GM18505 (cell line): ENCODE measurements at regions not wholly inside any gene's neighbourhood (a gene's known extent, or its start where the extent isn't known, plus 50 kb on each side); places are given as distances from the start of the nearest gene placed in this dataset.
"Not testable (repeated sequence)": the region's sequence is repeated elsewhere in the genome, so short reads cannot be mapped to it uniquely, and the experiment has no call there.

ENCODE experiments used
- ATAC-seq: cut with Tn5 transposase; IDR thresholded peaks from one replicate; pipeline ENCODE4 v1.9.1; 2021; ENCODE audit not compliant: unreplicated experiment
- POLR2A ChIP-seq: IDR thresholded peaks from 4 replicates; pipeline ENCODE4 v1.6.1; 2011; ENCODE audit warnings: borderline replicate concordance; ENCODE audit not compliant: insufficient read depth, insufficient read length; ENCODE audit errors: extremely low read depth

- no peak for TF ChIP-seq POLR2A
- no peak for ATAC-seq
Observed at GRCh38 chr6:78688668-78689067, 178.7 kb upstream of the IRAK1BP1 start.

DNA sequence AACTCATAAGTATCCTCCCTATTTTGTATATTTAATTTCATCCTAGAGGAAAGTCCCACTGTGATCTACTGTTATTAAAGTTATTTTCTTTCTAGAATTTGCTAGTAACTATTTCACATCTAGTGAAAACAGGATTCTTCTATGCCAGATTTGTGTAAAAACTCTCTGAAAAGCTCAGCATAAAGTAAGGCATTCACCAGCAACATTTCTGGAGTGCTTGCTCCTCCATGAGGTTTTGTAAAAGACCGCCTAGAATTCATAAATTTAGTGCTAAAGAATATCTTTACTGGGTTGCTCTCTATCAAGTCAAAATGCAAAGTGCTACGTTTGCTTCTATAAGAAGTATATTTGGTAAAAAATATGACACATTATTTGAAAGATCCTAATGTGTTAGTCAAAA, 173.5 kb upstream of the IRAK1BP1 start:
- no peak for TF ChIP-seq POLR2A
- no peak for ATAC-seq

- not testable (repeated sequence) for ATAC-seq
Observed at GRCh38 chr6:78694628-78695027, 172.7 kb upstream of the IRAK1BP1 start.

DNA sequence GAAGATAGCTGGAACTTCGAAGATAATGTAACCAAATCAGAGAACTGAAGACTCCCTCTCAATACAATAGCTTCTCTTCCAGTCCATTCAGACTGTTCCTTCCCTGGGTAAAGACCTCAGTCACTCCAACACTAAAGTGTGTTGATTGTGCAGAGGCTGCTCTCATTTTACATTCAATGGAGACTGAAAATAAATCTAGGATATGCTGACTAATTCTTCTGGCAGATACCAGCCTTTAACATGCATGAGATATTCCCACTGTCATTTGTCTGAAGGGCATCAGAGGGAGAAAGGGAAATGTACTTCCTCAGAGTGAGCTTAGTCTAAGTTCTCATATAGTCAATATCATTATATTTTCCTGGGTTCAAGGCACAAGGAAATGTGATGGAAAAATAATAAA, 166.4 kb upstream of the IRAK1BP1 start:
- no peak for ATAC-seq
- no peak for TF ChIP-seq POLR2A

- ATAC-seq: no peak
Observed at GRCh38 chr6:78701407-78701806, 165.9 kb upstream of the IRAK1BP1 start.

DNA sequence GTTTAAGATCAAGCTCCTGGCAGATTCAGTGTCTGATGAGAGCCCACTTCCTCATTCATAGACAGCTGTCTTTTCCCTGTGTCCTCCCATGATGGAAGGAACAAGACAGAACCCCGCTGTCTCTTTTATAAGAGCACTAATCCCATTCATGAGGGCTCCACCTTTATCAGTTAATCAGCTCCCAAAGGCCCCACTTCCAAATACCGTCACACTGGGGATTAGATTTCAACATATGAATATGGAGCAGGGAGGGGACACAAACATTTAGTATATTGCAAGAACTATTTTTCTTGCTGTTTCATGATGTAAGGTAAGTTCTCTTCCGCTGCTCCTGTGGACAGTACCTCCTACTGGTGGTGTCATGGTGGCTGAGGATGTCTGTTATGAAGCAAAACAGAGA, 158.3 kb upstream of the IRAK1BP1 start:
- ATAC-seq: no peak
- no peak for TF ChIP-seq POLR2A

More at GRCh38 chr6:78701407-78701806, 165.9 kb upstream of the IRAK1BP1 start:
- TF ChIP-seq POLR2A: no peak

DNA sequence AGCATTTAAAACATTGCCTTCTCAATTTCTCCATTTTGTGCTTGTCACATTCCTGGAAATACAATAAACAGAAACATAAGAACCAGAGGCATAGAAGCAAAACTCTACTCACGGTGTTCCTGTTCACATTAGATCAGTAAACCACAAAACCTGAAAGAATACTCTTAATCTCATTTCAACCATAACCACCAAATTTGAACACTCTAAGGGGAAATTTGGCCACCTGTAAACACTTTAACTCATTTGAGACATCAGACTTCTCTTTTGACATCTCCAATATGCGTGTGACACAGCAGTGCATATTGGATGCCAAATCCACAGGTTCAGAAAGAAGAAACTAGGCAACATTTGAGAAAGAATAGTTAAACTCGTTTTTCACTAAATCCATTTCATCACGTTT, 153.8 kb upstream of the IRAK1BP1 start:
- no peak for ATAC-seq
- TF ChIP-seq POLR2A: no peak

DNA sequence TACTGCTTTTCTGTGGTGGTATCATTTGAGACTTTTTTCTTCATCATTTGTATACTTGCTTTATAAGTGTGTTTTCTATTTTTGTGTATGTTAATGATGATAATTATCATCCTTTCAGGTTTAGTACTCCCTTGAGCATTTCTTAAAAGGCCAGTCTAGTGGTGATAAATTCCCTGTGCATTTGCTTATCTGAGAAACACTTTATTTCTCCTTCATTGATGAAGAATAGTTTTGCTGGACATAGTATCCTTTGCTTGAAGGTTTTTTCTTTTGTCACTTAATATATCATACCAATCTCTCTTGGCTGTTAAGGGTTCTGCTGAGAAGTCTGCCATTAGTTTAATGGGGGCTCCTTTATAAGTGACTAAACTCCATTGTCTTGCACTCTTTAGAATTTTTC, 123.2 kb upstream of the IRAK1BP1 start:
- TF ChIP-seq POLR2A: no peak
- no peak for ATAC-seq

DNA sequence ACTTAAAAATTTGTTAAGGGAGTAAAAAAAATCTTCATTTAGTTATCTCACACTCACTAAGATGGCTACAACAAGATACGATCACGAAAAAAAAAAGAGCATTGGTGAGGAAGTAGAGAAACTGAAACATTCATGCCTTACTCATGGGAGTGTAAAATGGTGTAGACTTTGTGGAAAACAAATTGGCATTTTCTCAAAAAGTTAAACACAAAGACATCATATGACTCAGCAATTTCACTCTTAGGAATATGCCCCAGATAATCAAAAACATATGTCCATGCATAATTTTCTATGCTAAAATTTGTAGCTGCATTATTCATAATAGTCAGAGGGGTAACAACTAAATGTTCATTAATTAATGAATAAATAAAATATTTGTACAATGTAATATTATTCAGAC, 120.9 kb upstream of the IRAK1BP1 start:
- no peak for ATAC-seq
- TF ChIP-seq POLR2A: no peak

- no peak for TF ChIP-seq POLR2A
Observed at GRCh38 chr6:78749326-78749725, 118.0 kb upstream of the IRAK1BP1 start.

GRCh38 chr6:78758297-78758798, 109.0 kb upstream of the IRAK1BP1 start:
- ATAC-seq: not testable (repeated sequence)

More at GRCh38 chr6:78749326-78749725, 118.0 kb upstream of the IRAK1BP1 start:
- no peak for ATAC-seq

DNA sequence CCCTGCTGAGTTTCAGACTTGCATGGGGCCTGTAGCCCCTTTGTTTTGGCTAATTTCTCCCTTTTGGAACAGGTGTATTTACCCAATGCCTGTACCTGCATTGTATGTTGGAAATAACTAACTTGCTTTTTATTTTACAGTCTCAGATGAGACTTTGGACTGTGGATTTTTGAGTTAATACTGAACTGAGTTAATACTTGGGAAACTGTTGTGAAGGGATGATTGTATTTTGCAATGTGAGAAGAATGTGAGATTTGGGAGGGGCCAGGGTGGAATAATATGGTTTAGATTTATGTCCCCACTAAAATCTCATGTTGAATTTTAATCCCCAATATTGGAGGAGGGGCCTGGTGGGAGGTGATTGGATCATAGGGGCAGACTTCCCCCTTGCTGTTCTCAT, 99.1 kb upstream of the IRAK1BP1 start:
- ATAC-seq: no peak
- TF ChIP-seq POLR2A: no peak

- ATAC-seq: no peak
- no peak for TF ChIP-seq POLR2A
Observed at GRCh38 chr6:78770765-78771164, 96.6 kb upstream of the IRAK1BP1 start.

GRCh38 chr6:78771586-78771985, 95.8 kb upstream of the IRAK1BP1 start:
- TF ChIP-seq POLR2A: no peak
- no peak for ATAC-seq

DNA sequence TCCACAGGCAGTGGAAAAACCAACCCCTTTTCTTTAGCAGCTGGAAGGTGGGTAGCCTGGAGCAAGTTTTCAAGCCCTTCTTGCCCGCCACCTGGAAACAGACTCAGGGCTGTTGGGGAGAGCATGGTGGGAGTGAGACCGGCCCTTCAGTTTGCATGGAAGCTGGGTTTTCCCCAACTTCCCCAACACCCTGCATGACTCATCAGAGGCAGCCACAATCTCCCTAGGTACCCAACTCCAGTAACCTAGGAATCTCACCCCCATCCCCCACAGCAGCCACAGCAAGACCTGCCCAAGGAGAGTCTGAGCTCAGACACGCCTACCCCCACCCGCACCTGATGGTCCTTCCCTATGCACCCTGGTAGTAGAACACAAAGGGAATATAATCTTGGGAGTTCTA, 86.3 kb upstream of the IRAK1BP1 start:
- TF ChIP-seq POLR2A: no peak
- no peak for ATAC-seq

DNA sequence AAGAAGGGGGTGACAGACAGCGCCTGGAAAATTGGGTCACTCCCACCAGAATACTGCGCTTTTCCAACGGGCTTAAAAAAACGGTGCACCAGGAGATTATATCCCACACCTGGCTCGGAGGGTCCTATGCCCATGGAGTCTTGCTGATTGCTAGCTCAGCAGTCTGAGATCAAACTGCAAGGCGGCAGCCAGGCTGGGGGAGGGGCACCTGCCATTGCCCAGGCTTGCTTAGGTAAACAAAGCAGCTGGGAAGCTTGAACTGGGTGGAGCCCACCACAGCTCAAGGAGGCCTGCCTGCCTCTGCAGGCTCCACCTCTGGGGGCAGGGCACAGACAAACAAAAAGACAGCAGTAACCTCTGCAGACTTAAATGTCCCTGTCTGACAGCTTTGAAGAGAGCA, 84.0 kb upstream of the IRAK1BP1 start:
- ATAC-seq: not testable (repeated sequence)
